ENCODE measurements at regions not wholly inside any gene's neighbourhood (a gene's known extent, or its start where the extent isn't known, plus 50 kb on each side); places are given as distances from the start of the nearest gene placed in this dataset.

- H4K20me1 ChIP-seq (ENCODE audit: insufficient read depth, low read length) = no peaks in the 10 kb centered on the region
- TF ChIP-seq EZH2 (IDR thresholded peaks at IDR 0.05; ENCODE audit: borderline replicate concordance, low read length) = no peak
- no peak for TF ChIP-seq CTCF (IDR thresholded peaks at IDR 0.05; ENCODE audit: low read length)
- no peak overlapping the region for H3K4me2 ChIP-seq (ENCODE audit: low read length)
- no peaks in the 10 kb centered on the region for H3K9me2 ChIP-seq (ENCODE audit: low read depth, low read length)
- H3K27me3 ChIP-seq (ENCODE audit: insufficient read depth, low read length) = no peaks in the 10 kb centered on the region
- no peaks in the 10 kb centered on the region for H3K79me2 ChIP-seq (ENCODE audit: insufficient read depth, low read length)
- H2AFZ ChIP-seq (ENCODE audit: low read length) = no peak overlapping the region
- no peaks in the 10 kb centered on the region for H3K36me3 ChIP-seq (ENCODE audit: insufficient read depth, low read length)
- no peak overlapping the region for H3K9ac ChIP-seq (ENCODE audit: low read length)
- H3K4me3 ChIP-seq (ENCODE audit: low read depth, low read length, poor library complexity, severe bottlenecking) = no peak overlapping the region
- no peaks in the 10 kb centered on the region for H3K9me3 ChIP-seq (ENCODE audit: low read length)
- no peaks in the 10 kb centered on the region for H3F3A ChIP-seq (ENCODE audit: insufficient read depth, low read length)
- no peak overlapping the region for H3K27ac ChIP-seq (ENCODE audit: low read depth, low read length, poor library complexity, severe bottlenecking)
- H3K4me1 ChIP-seq (ENCODE audit: insufficient read depth, low read length, severe bottlenecking) = no peaks in the 10 kb centered on the region
Observed at GRCh38 chr9:4413856-4414255, 76.4 kb upstream of the SLC1A1 start.

GRCh38 chr9:4404156-4404555 lies 86.1 kb upstream of the SLC1A1 start:
- H3K4me1 ChIP-seq (ENCODE audit: insufficient read depth, low read length, severe bottlenecking) = no peaks in the 10 kb centered on the region
- no peaks in the 10 kb centered on the region for H3K9me2 ChIP-seq (ENCODE audit: low read depth, low read length)
- TF ChIP-seq EZH2 (IDR thresholded peaks at IDR 0.05; ENCODE audit: borderline replicate concordance, low read length) (no peak), CTCF (IDR thresholded peaks at IDR 0.05; ENCODE audit: low read length) (no peak)
- H4K20me1 ChIP-seq (ENCODE audit: insufficient read depth, low read length) = no peaks in the 10 kb centered on the region
- no peak overlapping the region for H3K4me3 ChIP-seq (ENCODE audit: low read depth, low read length, poor library complexity, severe bottlenecking)
- no peaks in the 10 kb centered on the region for H3K79me2 ChIP-seq (ENCODE audit: insufficient read depth, low read length)
- no peak overlapping the region for H2AFZ ChIP-seq (ENCODE audit: low read length)
- no peak overlapping the region for H3K4me2 ChIP-seq (ENCODE audit: low read length)
- 0 out of 2 replicates have a peak, but pooled peaks cover 3% of the 10 kb centered on the region for H3K9me3 ChIP-seq (ENCODE audit: low read length)
- H3K27me3 ChIP-seq (ENCODE audit: insufficient read depth, low read length) = no peaks in the 10 kb centered on the region
- H3K36me3 ChIP-seq (ENCODE audit: insufficient read depth, low read length) = no peaks in the 10 kb centered on the region
- no peak overlapping the region for H3K27ac ChIP-seq (ENCODE audit: low read depth, low read length, poor library complexity, severe bottlenecking)
- no peak overlapping the region for H3K9ac ChIP-seq (ENCODE audit: low read length)
- no peaks in the 10 kb centered on the region for H3F3A ChIP-seq (ENCODE audit: insufficient read depth, low read length)

- Histone ChIP-seq H3K4me3 (ENCODE audit: low read depth, low read length, poor library complexity, severe bottlenecking) (no peak overlapping the region), H3K9me2 (ENCODE audit: low read depth, low read length) (no peaks in the 10 kb centered on the region), H4K20me1 (ENCODE audit: insufficient read depth, low read length) (no peaks in the 10 kb centered on the region), H2AFZ (ENCODE audit: low read length) (no peak overlapping the region), H3K4me2 (ENCODE audit: low read length) (no peak overlapping the region), H3K4me1 (ENCODE audit: insufficient read depth, low read length, severe bottlenecking) (no peaks in the 10 kb centered on the region), H3K79me2 (ENCODE audit: insufficient read depth, low read length) (no peaks in the 10 kb centered on the region), H3K36me3 (ENCODE audit: insufficient read depth, low read length) (no peaks in the 10 kb centered on the region), H3K9me3 (ENCODE audit: low read length) (0 out of 2 replicates have a peak, but pooled peaks cover 3% of the 10 kb centered on the region), H3K27me3 (ENCODE audit: insufficient read depth, low read length) (no peaks in the 10 kb centered on the region), H3F3A (ENCODE audit: insufficient read depth, low read length) (no peaks in the 10 kb centered on the region), H3K9ac (ENCODE audit: low read length) (no peak overlapping the region), H3K27ac (ENCODE audit: low read depth, low read length, poor library complexity, severe bottlenecking) (no peak overlapping the region)
- TF ChIP-seq CTCF (IDR thresholded peaks at IDR 0.05; ENCODE audit: low read length) (no peak), EZH2 (IDR thresholded peaks at IDR 0.05; ENCODE audit: borderline replicate concordance, low read length) (no peak)
Observed at GRCh38 chr9:4402501-4402900, 87.8 kb upstream of the SLC1A1 start.

All from OCI-LY1 (cell line).